ENCODE measurements at regions not wholly inside any gene's neighbourhood (a gene's known extent, or its start where the extent isn't known, plus 50 kb on each side); places are given as distances from the start of the nearest gene placed in this dataset.

- intact Hi-C loops (cut with DNase I), result no loop called here
- TF ChIP-seq CTCF (IDR thresholded peaks at IDR 0.05) (no peak), POLR2A (IDR thresholded peaks at IDR 0.05) (no peak)
- DNase-seq (no peak), ATAC-seq (no peak)
- Histone ChIP-seq H3K4me3 (no peak overlapping the region), H3K27me3 (no peaks in the 10 kb centered on the region), H3K27ac (no peak overlapping the region), H3K36me3 (no peaks in the 10 kb centered on the region), H3K9me3 (no peaks in the 10 kb centered on the region), H3K4me1 (no peaks in the 10 kb centered on the region)
- WGBS (ENCODE audit: insufficient coverage, low coverage, low lambda C conversion rate, missing lambda C conversion rate), result 13% methylated on average over 1 of the region's 1 CpG
Observed at GRCh38 chr4:31715302-31715701, 995.1 kb downstream of the PCDH7 start.

- ATAC-seq (no peak), DNase-seq (no peak)
- Histone ChIP-seq H3K9me3 (no peaks in the 10 kb centered on the region), H3K27ac (no peak overlapping the region), H3K27me3 (no peaks in the 10 kb centered on the region), H3K4me3 (no peak overlapping the region), H3K36me3 (no peaks in the 10 kb centered on the region), H3K4me1 (no peaks in the 10 kb centered on the region)
- no peak for TF ChIP-seq POLR2A (IDR thresholded peaks at IDR 0.05)
- TF ChIP-seq CTCF (IDR thresholded peaks at IDR 0.05), result no peak
- 24% methylated on average over 1 of the region's 1 CpG for WGBS (ENCODE audit: insufficient coverage, low coverage, low lambda C conversion rate, missing lambda C conversion rate)
- intact Hi-C loops (cut with DNase I), result no loop called here
Observed at GRCh38 chr4:31727030-31727429, 1006.9 kb downstream of the PCDH7 start.

DNA sequence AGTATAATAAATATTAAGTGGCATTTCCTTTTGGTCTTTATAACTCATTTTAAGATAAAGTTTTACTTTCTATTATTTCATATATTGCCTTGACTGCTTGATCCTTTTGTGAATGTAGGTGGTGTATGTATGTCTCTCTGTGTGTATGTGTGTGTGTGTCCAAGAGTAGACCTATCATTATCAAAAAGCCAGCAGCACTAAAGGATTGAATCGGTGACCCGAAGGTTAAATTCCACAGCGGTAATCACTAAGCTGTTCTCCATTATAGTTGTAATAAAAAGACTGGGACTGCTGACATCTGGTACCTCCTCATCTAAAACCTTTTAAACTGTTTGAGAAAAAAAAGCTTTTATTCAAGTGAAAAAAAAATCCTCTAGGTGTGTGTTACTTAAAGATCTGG, 1014.8 kb downstream of the PCDH7 start:
- DNase-seq (no peak), ATAC-seq (no peak)
- intact Hi-C loops (cut with DNase I), result no loop called here
- no peak overlapping the region for H3K4me3 ChIP-seq
- no peaks in the 10 kb centered on the region for H3K27me3 ChIP-seq
- no peak overlapping the region for H3K27ac ChIP-seq
- no peaks in the 10 kb centered on the region for H3K36me3 ChIP-seq
- no peak for TF ChIP-seq POLR2A (IDR thresholded peaks at IDR 0.05)
- TF ChIP-seq CTCF (IDR thresholded peaks at IDR 0.05), result no peak
- H3K4me1 ChIP-seq, result no peaks in the 10 kb centered on the region
- no peaks in the 10 kb centered on the region for H3K9me3 ChIP-seq
- WGBS (ENCODE audit: insufficient coverage, low coverage, low lambda C conversion rate, missing lambda C conversion rate), result 81% methylated on average over 3 of the region's 3 CpGs

DNA sequence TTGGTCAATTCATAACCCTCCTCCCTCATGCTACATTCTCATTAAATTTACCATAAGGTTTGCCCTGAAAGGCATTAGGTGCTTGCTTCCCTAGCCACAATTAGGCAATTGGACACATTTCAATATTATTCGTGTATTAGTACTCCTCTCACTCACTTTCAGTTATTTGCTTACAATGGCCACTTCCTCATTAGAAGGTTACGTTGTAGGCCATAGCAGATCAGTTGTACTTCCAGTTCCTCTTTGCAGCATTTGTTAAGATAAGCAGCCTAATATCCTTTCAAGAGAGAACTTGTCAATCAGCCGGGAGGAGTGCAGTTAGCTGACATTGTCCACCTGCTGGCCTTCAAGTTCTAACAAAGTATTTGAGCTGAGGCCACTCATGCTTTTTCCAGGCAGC, 1017.2 kb downstream of the PCDH7 start:
- TF ChIP-seq CTCF (IDR thresholded peaks at IDR 0.05), result no peak
- TF ChIP-seq POLR2A (IDR thresholded peaks at IDR 0.05), result no peak
- Histone ChIP-seq H3K27ac (no peak overlapping the region), H3K9me3 (no peaks in the 10 kb centered on the region), H3K36me3 (no peaks in the 10 kb centered on the region), H3K4me3 (no peak overlapping the region), H3K27me3 (no peaks in the 10 kb centered on the region), H3K4me1 (no peaks in the 10 kb centered on the region)
- ATAC-seq, result no peak
- intact Hi-C loops (cut with DNase I), result no loop called here
- no peak for DNase-seq
- whole genome bisulfite sequencing (ENCODE audit: insufficient coverage, low coverage, low lambda C conversion rate, missing lambda C conversion rate), result 27% methylated on average over 3 of the region's 3 CpGs

GRCh38 chr4:31741326-31741725, 1021.2 kb downstream of the PCDH7 start:
- H3K9me3 ChIP-seq, result no peaks in the 10 kb centered on the region
- DNase-seq (no peak), ATAC-seq (no peak)
- no peaks in the 10 kb centered on the region for H3K4me1 ChIP-seq
- H3K4me3 ChIP-seq, result no peak overlapping the region
- H3K27me3 ChIP-seq, result no peaks in the 10 kb centered on the region
- H3K36me3 ChIP-seq, result no peaks in the 10 kb centered on the region
- intact Hi-C loops (cut with DNase I), result no loop called here
- H3K27ac ChIP-seq, result no peak overlapping the region
- TF ChIP-seq CTCF (IDR thresholded peaks at IDR 0.05) (no peak), POLR2A (IDR thresholded peaks at IDR 0.05) (no peak)

All from right lobe of liver (tissue), 6 donors.